H1 (cell line): ENCODE measurements at regions not wholly inside any gene's neighbourhood (a gene's known extent, or its start where the extent isn't known, plus 50 kb on each side); places are given as distances from the start of the nearest gene placed in this dataset.

Experiments used
- CTCF ChIA-PET: fragments of 300-600 bp; sonication (Branson Sonifier 250); formaldehyde crosslinking; loops from one replicate; lab custom pipeline; 2021; ENCODE audit not compliant: partially characterized antibody; lab: Charles Lee
- POLR2A ChIA-PET: fragments of 300-600 bp; sonication (Branson Sonifier 250); formaldehyde crosslinking; loops from one replicate; lab custom pipeline; 2021; ENCODE audit warnings: inconsistent platforms; ENCODE audit not compliant: partially characterized antibody; lab: Charles Lee
- DNase-seq, 2 experiments: peaks; one replicate each; pipeline versions ENCODE4 v3.0.0 to v3.0.0-alpha.2; 2010 to 2022; ENCODE audit warnings: low spot score in 2 of 2, low read depth in 1 of 2, mixed read lengths in 1 of 2
- FAIRE-seq: peaks from 2 replicates; lab custom pipeline; 2011; peaks lifted over from hg19 to GRCh38; lab: Jason Lieb, UNC
- H2AFZ ChIP-seq: 2 replicates; pipeline ENCODE4 v1.8.1; 2012; ENCODE audit warnings: low read length, inconsistent platforms
- H2AK5ac ChIP-seq: 2 replicates; pipeline ENCODE4 v1.6.1; 2013; ENCODE audit warnings: low read depth, low read length
- H2BK120ac ChIP-seq: replicated peaks from 2 replicates; pipeline ENCODE3; 2013; ENCODE audit warnings: low read depth, low read length, inconsistent platforms
- H2BK12ac ChIP-seq: 2 replicates; pipeline ENCODE4 v1.6.1; 2013; ENCODE audit warnings: low read depth, low read length
- H2BK15ac ChIP-seq: 2 replicates; pipeline ENCODE4 v1.6.1; 2013; ENCODE audit warnings: low read length
- H2BK20ac ChIP-seq: 2 replicates; pipeline ENCODE4 v1.6.1; 2013; ENCODE audit warnings: low read length
- H2BK5ac ChIP-seq: 2 replicates; pipeline ENCODE4 v1.6.1; 2013; ENCODE audit warnings: low read depth, low read length
- H3K14ac ChIP-seq: 2 replicates; pipeline ENCODE4 v1.6.1; 2013; ENCODE audit warnings: inconsistent platforms; ENCODE audit not compliant: insufficient read length
- H3K18ac ChIP-seq: 2 replicates; pipeline ENCODE4 v1.6.1; 2013; ENCODE audit warnings: low read length; ENCODE audit errors: extremely low read depth
- H3K23ac ChIP-seq: 2 replicates; pipeline ENCODE4 v1.6.1; 2013; ENCODE audit warnings: inconsistent platforms; ENCODE audit not compliant: insufficient read length
- H3K23me2 ChIP-seq: 2 replicates; pipeline ENCODE4 v1.6.1; 2013; ENCODE audit warnings: low read depth, low read length
- H3K27ac ChIP-seq: 2 replicates; pipeline ENCODE4 v1.6.1; 2011; ENCODE audit warnings: low read depth, low read length, inconsistent platforms
- H3K27me3 ChIP-seq, 4 experiments: replicated peaks in 1 of 4; 1 replicate in 1 of 4; 2 replicates in 3 of 4; pipeline versions ENCODE4 v1.6.1 to v1.8.1; 2011 to 2013; ENCODE audit warnings: low read length in 3 of 4, mild to moderate bottlenecking in 3 of 4, inconsistent platforms in 2 of 4, mixed read lengths in 2 of 4, moderate library complexity in 1 of 4; ENCODE audit not compliant: control insufficient read depth in 3 of 4, insufficient read depth in 3 of 4; ENCODE audit errors: extremely low read depth in 1 of 4
- H3K36me3 ChIP-seq, 4 experiments: 2 replicates each; pipeline versions ENCODE4 v1.6.1 to v1.8.1; 2011 to 2013; ENCODE audit warnings: mild to moderate bottlenecking in 4 of 4, low read length in 3 of 4, moderate library complexity in 2 of 4, control low read depth in 1 of 4, inconsistent platforms in 1 of 4; ENCODE audit not compliant: insufficient read depth in 4 of 4, control insufficient read depth in 2 of 4
- H3K4ac ChIP-seq: replicated peaks from 2 replicates; pipeline ENCODE3; 2013; ENCODE audit warnings: low read length, low read depth, mixed read lengths, inconsistent platforms; ENCODE audit not compliant: insufficient read length
- H3K4me1 ChIP-seq, 4 experiments: replicated peaks in 1 of 4; 1 replicate in 1 of 4; 2 replicates in 3 of 4; pipeline versions ENCODE4 v1.6.1 to v1.8.1; 2011 to 2013; ENCODE audit warnings: low read length in 3 of 4, inconsistent platforms in 2 of 4, mixed read lengths in 1 of 4; ENCODE audit not compliant: insufficient read depth in 4 of 4, control insufficient read depth in 3 of 4
- H3K4me2 ChIP-seq, 2 experiments: 2 replicates each; pipeline versions ENCODE4 v1.6.1 to v1.8.1; 2011 to 2013; ENCODE audit warnings: low read depth in 2 of 2, low read length in 2 of 2, control low read depth in 1 of 2, inconsistent platforms in 1 of 2, mild to moderate bottlenecking in 1 of 2; ENCODE audit not compliant: insufficient read depth in 1 of 2
- H3K4me3 ChIP-seq, 4 experiments: fragments of 200-600, 300-600 bp in 1 of 4; sonication (generic), shearing (Covaris generic), sonication (Bioruptor Twin) in 1 of 4; 2 replicates each; pipeline versions ENCODE4 v1.5.1 to v1.8.1; 2011 to 2016; ENCODE audit warnings: low read length in 4 of 4, low read depth in 3 of 4, control low read depth in 2 of 4, inconsistent platforms in 2 of 4, mild to moderate bottlenecking in 2 of 4, mixed read lengths in 1 of 4, moderate library complexity in 1 of 4; ENCODE audit not compliant: insufficient read depth in 2 of 4; ENCODE audit errors: extremely low read depth in 1 of 4
- H3K56ac ChIP-seq: replicated peaks from 2 replicates; pipeline ENCODE3; 2013; ENCODE audit warnings: low read depth, mild to moderate bottlenecking, mixed read lengths, low read length, inconsistent platforms; ENCODE audit not compliant: insufficient read length
- H3K79me1 ChIP-seq: 2 replicates; pipeline ENCODE4 v1.6.1; 2013; ENCODE audit warnings: low read depth, low read length, control low read depth
- H3K79me2 ChIP-seq, 2 experiments: 2 replicates each; pipeline versions ENCODE4 v1.6.1 to v1.8.1; 2012 to 2013; ENCODE audit warnings: low read length in 2 of 2, mild to moderate bottlenecking in 2 of 2, inconsistent platforms in 1 of 2; ENCODE audit not compliant: insufficient read depth in 2 of 2, control insufficient read depth in 1 of 2
- H3K9ac ChIP-seq, 4 experiments: replicated peaks in 1 of 4; 1 replicate in 1 of 4; 2 replicates in 3 of 4; pipeline versions ENCODE4 v1.6.1 to v1.8.1; 2011 to 2013; ENCODE audit warnings: low read depth in 3 of 4, low read length in 3 of 4, control low read depth in 2 of 4, mild to moderate bottlenecking in 2 of 4, moderate library complexity in 2 of 4, inconsistent platforms in 1 of 4; ENCODE audit errors: extremely low read depth in 1 of 4
- H3K9me3 ChIP-seq, 2 experiments: 2 replicates each; pipeline versions ENCODE4 v1.6.1 to v1.8.1; 2012 to 2013; ENCODE audit warnings: mild to moderate bottlenecking in 2 of 2, moderate library complexity in 2 of 2, control low read depth in 1 of 2, inconsistent platforms in 1 of 2, low read depth in 1 of 2, low read length in 1 of 2, mixed read lengths in 1 of 2; ENCODE audit not compliant: insufficient read depth in 2 of 2
- H4K20me1 ChIP-seq, 2 experiments: replicated peaks in 1 of 2; 2 replicates each; pipeline versions ENCODE3 to v1.8.1; 2011 to 2013; ENCODE audit warnings: inconsistent platforms in 2 of 2, low read length in 2 of 2, mild to moderate bottlenecking in 1 of 2; ENCODE audit not compliant: insufficient read depth in 2 of 2, control insufficient read depth in 1 of 2
- H4K5ac ChIP-seq: 2 replicates; pipeline ENCODE4 v1.6.1; 2013; ENCODE audit warnings: low read length, low read depth, mixed read lengths, inconsistent platforms; ENCODE audit not compliant: insufficient read length
- H4K8ac ChIP-seq: 2 replicates; pipeline ENCODE4 v1.8.0; 2013; ENCODE audit warnings: mild to moderate bottlenecking, moderate library complexity, low read length, inconsistent platforms; ENCODE audit not compliant: insufficient read depth; ENCODE audit errors: extremely low read depth
- H4K91ac ChIP-seq: replicated peaks from 2 replicates; pipeline ENCODE3; 2013; ENCODE audit warnings: low read length, mixed read lengths, inconsistent platforms; ENCODE audit not compliant: insufficient read length
- ASH2L ChIP-seq: fragments of 200-600, 300-600 bp; sonication (generic); IDR thresholded peaks from one replicate; pipeline ENCODE4 v1.7.1; 2017; ENCODE audit warnings: low read length
- CBX5 ChIP-seq: fragments of 300-800, 300-1000 bp; sonication (generic); IDR thresholded peaks from 2 replicates; pipeline ENCODE4 v1.7.1; 2016; ENCODE audit warnings: antibody characterized with exemption, low read length, low read depth
- FOSL1 ChIP-seq: IDR thresholded peaks from 2 replicates; pipeline ENCODE4 v1.6.1; 2011; ENCODE audit warnings: mild to moderate bottlenecking, low read depth, low read length, moderate library complexity; ENCODE audit not compliant: insufficient read depth
- NANOG ChIP-seq: IDR thresholded peaks from 2 replicates; pipeline ENCODE4 v1.6.1; 2011; ENCODE audit warnings: low read length, low read depth, mild to moderate bottlenecking, inconsistent platforms; ENCODE audit not compliant: insufficient read depth, poor library complexity, severe bottlenecking
- POLR2A ChIP-seq, 2 experiments: IDR thresholded peaks; 1 replicate in 1 of 2; 2 replicates in 1 of 2; pipeline ENCODE4 v1.6.1; 2011; ENCODE audit warnings: low read depth in 2 of 2, low read length in 2 of 2, mild to moderate bottlenecking in 2 of 2; ENCODE audit errors: control extremely low read depth in 1 of 2
- SAP30 ChIP-seq: fragments of 300-600 bp; sonication (generic); IDR thresholded peaks from 2 replicates; pipeline ENCODE4 v1.7.1; 2012; ENCODE audit warnings: low read length, moderate library complexity, mild to moderate bottlenecking, inconsistent platforms; ENCODE audit not compliant: insufficient read depth, insufficient replicate concordance
- TAF1 ChIP-seq: IDR thresholded peaks from 2 replicates; pipeline ENCODE4 v1.6.1; 2011; ENCODE audit warnings: mild to moderate bottlenecking, low read depth, low read length
- WGBS, 2 experiments: shearing (Covaris generic) in 1 of 2; methylation state at CpG; one replicate each; pipeline versions ENCODE4 v1.1.6 to v1.1.7; 2013 to 2015; ENCODE audit warnings: low lambda C conversion rate in 2 of 2, mixed read lengths in 2 of 2, inconsistent platforms in 1 of 2, low coverage in 1 of 2, missing lambda C conversion rate in 1 of 2; ENCODE audit not compliant: insufficient replicate concordance in 2 of 2, insufficient coverage in 1 of 2, insufficient read length in 1 of 2; ENCODE audit errors: extremely low coverage in 1 of 2, missing lambda C conversion rate in 1 of 2; 5-methylcytosine and 5-hydroxymethylcytosine counted together

DNA sequence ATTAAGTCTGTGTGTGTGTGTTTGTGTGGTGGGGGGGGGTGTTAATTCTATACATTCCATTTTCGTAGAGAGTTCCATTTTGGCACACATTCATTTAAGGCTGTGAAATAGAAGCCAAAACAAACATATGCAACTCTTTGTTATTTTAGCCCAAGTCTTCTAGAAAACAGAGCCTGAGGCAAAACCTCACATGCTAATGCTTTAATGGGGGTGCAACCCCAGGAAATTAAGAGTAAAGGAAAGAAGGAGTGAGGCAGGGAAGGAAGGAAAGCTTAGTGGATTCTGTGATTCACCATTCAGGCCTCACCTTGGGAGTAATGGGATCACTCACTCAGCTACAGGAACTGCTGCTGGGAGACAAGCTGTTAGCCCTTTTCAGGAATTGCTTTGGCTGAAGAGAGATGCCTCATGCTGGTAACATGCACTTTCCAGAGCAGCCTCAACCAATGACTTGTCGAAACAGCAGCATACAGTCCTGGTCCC, 73.0 kb upstream of the CTTNBP2 start:
- H4K20me1 ChIP-seq: no peaks in the 10 kb centered on the region
- no peak overlapping the region for H3K14ac ChIP-seq
- WGBS, 2 experiments: 92% methylated on average over 2 of the region's 2 CpGs; no CpG with 5 or more reads in 1 of the 2 experiments
- no peak overlapping the region for H4K8ac ChIP-seq
- H2BK15ac ChIP-seq: no peak overlapping the region
- no peak overlapping the region for H2BK120ac ChIP-seq
- FAIRE-seq: no peak
- H3K18ac ChIP-seq: no peak overlapping the region
- peaks cover 0 to 4% (median 0%) of the 10 kb centered on the region in 4 experiments; a peak in 2 of 7 replicates for H3K4me1 ChIP-seq
- no peak overlapping the region for H3K27ac ChIP-seq
- no peak overlapping the region for H3K4me2 ChIP-seq
- no peak overlapping the region for H3K56ac ChIP-seq
- H2BK12ac ChIP-seq: no peak overlapping the region
- H2AK5ac ChIP-seq: no peak overlapping the region
- H2BK5ac ChIP-seq: no peak overlapping the region
- no peak overlapping the region for H3K9ac ChIP-seq
- no peak overlapping the region for H3K4me3 ChIP-seq
- H3K79me2 ChIP-seq: no peaks in the 10 kb centered on the region
- no peak overlapping the region for H4K5ac ChIP-seq
- peaks cover 0 to 7% (median 0%) of the 10 kb centered on the region in 4 experiments; a peak in 1 of 7 replicates for H3K27me3 ChIP-seq
- H3K23me2 ChIP-seq: no peaks in the 10 kb centered on the region
- no peak for DNase-seq
- H3K36me3 ChIP-seq: no peaks in the 10 kb centered on the region
- H4K91ac ChIP-seq: no peak overlapping the region
- ChIA-PET POLR2A (no interaction called here), CTCF (interaction anchor here (1.3 to 1.8 kb wide), 3 partner anchors 9 to 195 kb away, joined by 4 to 5 read pairs (median 5); no protein-coding TSS in a partner anchor)
- no peaks in the 10 kb centered on the region for H3K9me3 ChIP-seq
- H2BK20ac ChIP-seq: no peak overlapping the region
- H3K4ac ChIP-seq: no peak overlapping the region
- no peak overlapping the region for H2AFZ ChIP-seq
- no peaks in the 10 kb centered on the region for H3K79me1 ChIP-seq
- H3K23ac ChIP-seq: no peak overlapping the region
- no peak for TF ChIP-seq FOSL1
- no peak for TF ChIP-seq ASH2L
- TF ChIP-seq SAP30: no peak
- TF ChIP-seq TAF1: no peak
- TF ChIP-seq NANOG: no peak
- no peak for TF ChIP-seq POLR2A (IDR thresholded peaks at IDR 0.05; ENCODE audit: control extremely low read depth in 1 of 2, low read depth in 2 of 2, low read length in 2 of 2)
- no peak for TF ChIP-seq CBX5
